CD4-positive, alpha-beta memory T cell (primary cell): ENCODE measurements at regions not wholly inside any gene's neighbourhood (a gene's known extent, or its start where the extent isn't known, plus 50 kb on each side); places are given as distances from the start of the nearest gene placed in this dataset.

Experiments used
- CTCF ChIA-PET: fragments of 350-600 bp; sonication (Branson Sonifier 250); formaldehyde crosslinking; loops from one replicate; lab custom pipeline; 2021; ENCODE audit warnings: inconsistent platforms; ENCODE audit not compliant: partially characterized antibody; lab: Charles Lee
- POLR2A ChIA-PET: fragments of 350-600 bp; sonication (Branson Sonifier 250); formaldehyde crosslinking; loops from one replicate; lab custom pipeline; 2021; ENCODE audit not compliant: partially characterized antibody; lab: Charles Lee
- DNase-seq, 5 donors: peaks; one replicate each; pipeline versions ENCODE4 v3.0.0 to v3.0.0-alpha.2; 2020 to 2022; ENCODE audit warnings: mixed read lengths in 1 of 5
- H3K27ac ChIP-seq: one replicate; pipeline ENCODE4 v1.7.0; 2013; ENCODE audit warnings: low read depth, low read length
- H3K27me3 ChIP-seq: 2 replicates; pipeline ENCODE4 v1.7.0; 2013; ENCODE audit warnings: mild to moderate bottlenecking, low read length, moderate library complexity; ENCODE audit not compliant: insufficient read depth
- H3K36me3 ChIP-seq: 2 replicates; pipeline ENCODE4 v1.7.0; 2013; ENCODE audit warnings: mild to moderate bottlenecking, low read length, moderate library complexity; ENCODE audit not compliant: insufficient read depth
- H3K4me1 ChIP-seq: 2 replicates; pipeline ENCODE4 v1.7.0; 2013; ENCODE audit warnings: mild to moderate bottlenecking, low read length, moderate library complexity; ENCODE audit not compliant: insufficient read depth
- H3K4me3 ChIP-seq, 2 donors: one replicate each; pipeline ENCODE4 v1.7.0; 2013; ENCODE audit warnings: low read length in 2 of 2, mild to moderate bottlenecking in 1 of 2
- H3K9me3 ChIP-seq, 2 donors: one replicate each; pipeline ENCODE4 v1.7.0; 2013; ENCODE audit warnings: low read length in 2 of 2, control low read depth in 1 of 2; ENCODE audit not compliant: control insufficient read depth in 1 of 2
- H3K27ac Mint-ChIP-seq, 7 donors: one replicate each; pipeline ENCODE4 v1.8.0; 2020 to 2021; ENCODE audit warnings: mixed read lengths in 7 of 7, mild to moderate bottlenecking in 6 of 7, inconsistent platforms in 3 of 7, moderate library complexity in 3 of 7
- H3K27me3 Mint-ChIP-seq, 2 donors: one replicate each; pipeline ENCODE4 v1.8.0; 2020 to 2021; ENCODE audit warnings: mixed read lengths in 2 of 2
- H3K36me3 Mint-ChIP-seq, 2 donors: one replicate each; pipeline ENCODE4 v1.8.0; 2020 to 2021; ENCODE audit warnings: mixed read lengths in 2 of 2, inconsistent platforms in 1 of 2, mild to moderate bottlenecking in 1 of 2
- H3K4me1 Mint-ChIP-seq, 4 donors: one replicate each; pipeline ENCODE4 v1.8.0; 2020 to 2021; ENCODE audit warnings: mixed read lengths in 4 of 4, mild to moderate bottlenecking in 1 of 4
- H3K4me3 Mint-ChIP-seq, 8 donors: one replicate each; pipeline ENCODE4 v1.8.0; 2020 to 2021; ENCODE audit warnings: mixed read lengths in 8 of 8, mild to moderate bottlenecking in 7 of 8, moderate library complexity in 6 of 8, inconsistent platforms in 3 of 8
- H3K9me3 Mint-ChIP-seq, 8 donors: one replicate each; pipeline ENCODE4 v1.8.0; 2020 to 2021; ENCODE audit warnings: mixed read lengths in 8 of 8, mild to moderate bottlenecking in 5 of 8, inconsistent platforms in 3 of 8, moderate library complexity in 1 of 8
- intact Hi-C: fragments of 100-400 bp; cut with micrococcal nuclease; formaldehyde crosslinking; loops from one replicate; pipeline ENCODE4 v1.15.1; 2023

- intact Hi-C loops: no loop called here
- no peaks in the 10 kb centered on the region for H3K36me3 Mint-ChIP-seq
- DNase-seq: no peak
- CTCF ChIA-PET: no interaction called here
- Histone ChIP-seq H3K36me3 (no peaks in the 10 kb centered on the region), H3K27me3 (no peaks in the 10 kb centered on the region), H3K4me1 (no peaks in the 10 kb centered on the region), H3K4me3 (no peak overlapping the region), H3K9me3 (no peaks in the 10 kb centered on the region), H3K27ac (no peak overlapping the region)
- POLR2A ChIA-PET: no interaction called here
- no peak overlapping the region for H3K4me3 Mint-ChIP-seq
- no peaks in the 10 kb centered on the region for H3K4me1 Mint-ChIP-seq
- peaks cover 0 to 4% (median 0%) of the 10 kb centered on the region in 8 donors for H3K9me3 Mint-ChIP-seq
- no peak overlapping the region for H3K27ac Mint-ChIP-seq
- H3K27me3 Mint-ChIP-seq: peaks cover 0 to 6% of the 10 kb centered on the region in 2 donors
Measured at GRCh38 chr5:130955041-130955440, 210.0 kb downstream of the HINT1 start.

- H3K4me1 ChIP-seq: no peaks in the 10 kb centered on the region
- H3K27me3 Mint-ChIP-seq: peaks cover 0 to 6% of the 10 kb centered on the region in 2 donors
- H3K36me3 ChIP-seq: no peaks in the 10 kb centered on the region
- no peak overlapping the region for H3K27ac ChIP-seq
- no peaks in the 10 kb centered on the region for H3K36me3 Mint-ChIP-seq
- POLR2A ChIA-PET: no interaction called here
- H3K27ac Mint-ChIP-seq: no peak overlapping the region
- CTCF ChIA-PET: no interaction called here
- no peak overlapping the region for H3K4me3 ChIP-seq
- no peak for DNase-seq
- intact Hi-C loops: no loop called here
- no peaks in the 10 kb centered on the region for H3K27me3 ChIP-seq
- peaks cover 0 to 4% (median 0%) of the 10 kb centered on the region in 8 donors for H3K9me3 Mint-ChIP-seq
- no peaks in the 10 kb centered on the region for H3K4me1 Mint-ChIP-seq
- H3K4me3 Mint-ChIP-seq: no peak overlapping the region
- H3K9me3 ChIP-seq: no peaks in the 10 kb centered on the region
Measured at GRCh38 chr5:130954336-130954735, 210.7 kb downstream of the HINT1 start.

DNA sequence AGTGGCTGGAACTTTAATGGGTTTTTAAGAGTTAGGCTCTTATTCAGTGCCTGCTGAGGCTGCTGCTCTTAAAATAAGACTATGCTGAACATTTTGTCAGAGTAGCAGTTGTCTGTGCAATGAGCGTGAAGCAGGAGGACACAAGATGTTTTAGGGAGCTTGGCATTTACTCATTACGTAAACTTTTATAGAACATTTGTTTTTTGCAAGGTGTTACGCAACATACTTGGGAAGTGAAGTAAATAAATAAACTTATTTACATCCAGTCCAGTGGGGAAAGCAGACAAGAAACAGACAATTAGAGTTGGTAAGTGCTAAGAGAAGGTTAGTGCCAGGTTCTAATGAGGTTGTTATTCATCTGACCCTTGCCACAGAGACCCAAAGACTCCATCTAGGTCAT, 226.0 kb downstream of the HINT1 start:
- H3K4me3 Mint-ChIP-seq: no peak overlapping the region
- no peaks in the 10 kb centered on the region for H3K36me3 Mint-ChIP-seq
- ChIA-PET POLR2A (no interaction called here), CTCF (no interaction called here)
- no peak overlapping the region for H3K27ac ChIP-seq
- H3K36me3 ChIP-seq: no peaks in the 10 kb centered on the region
- H3K4me1 ChIP-seq: no peaks in the 10 kb centered on the region
- intact Hi-C loops: no loop called here
- no peak overlapping the region for H3K27ac Mint-ChIP-seq
- no peaks in the 10 kb centered on the region for H3K27me3 ChIP-seq
- DNase-seq: no peak
- no peaks in the 10 kb centered on the region for H3K27me3 Mint-ChIP-seq
- H3K9me3 ChIP-seq: no peaks in the 10 kb centered on the region
- H3K4me1 Mint-ChIP-seq: peaks cover 0 to 3% (median 0%) of the 10 kb centered on the region in 4 donors
- H3K9me3 Mint-ChIP-seq: peaks cover 0 to 1% (median 0%) of the 10 kb centered on the region in 8 donors
- H3K4me3 ChIP-seq: no peak overlapping the region

DNA sequence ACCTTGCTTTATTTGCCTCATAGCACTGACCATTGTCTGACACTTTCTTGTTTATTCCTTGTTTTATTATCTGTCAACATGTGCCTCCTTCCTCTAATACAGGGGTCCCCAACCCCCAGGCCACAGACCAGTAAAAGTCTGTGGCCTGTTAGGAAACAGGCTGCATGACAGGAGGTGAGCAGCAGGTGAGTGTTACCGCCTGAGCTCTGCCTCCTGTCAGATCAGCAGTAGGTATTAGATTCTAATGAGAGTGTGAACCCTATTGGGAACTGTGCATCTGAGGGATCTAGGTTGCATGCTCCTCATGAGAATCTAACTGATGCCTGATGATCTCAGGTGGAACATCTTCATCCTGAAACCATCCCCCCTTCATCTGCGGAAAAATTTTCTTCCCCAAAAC, 228.0 kb downstream of the HINT1 start:
- peaks cover 0 to 3% (median 0%) of the 10 kb centered on the region in 4 donors for H3K4me1 Mint-ChIP-seq
- CTCF ChIA-PET: no interaction called here
- intact Hi-C loops: no loop called here
- H3K27ac Mint-ChIP-seq: no peak overlapping the region
- no peak overlapping the region for H3K27ac ChIP-seq
- no peaks in the 10 kb centered on the region for H3K4me1 ChIP-seq
- no peaks in the 10 kb centered on the region for H3K27me3 Mint-ChIP-seq
- H3K36me3 ChIP-seq: no peaks in the 10 kb centered on the region
- H3K4me3 ChIP-seq: no peak overlapping the region
- POLR2A ChIA-PET: no interaction called here
- no peak overlapping the region for H3K4me3 Mint-ChIP-seq
- no peaks in the 10 kb centered on the region for H3K36me3 Mint-ChIP-seq
- no peak for DNase-seq
- H3K9me3 Mint-ChIP-seq: peaks cover 0 to 7% (median 0%) of the 10 kb centered on the region in 8 donors
- H3K9me3 ChIP-seq: no peaks in the 10 kb centered on the region
- no peaks in the 10 kb centered on the region for H3K27me3 ChIP-seq

- ChIA-PET POLR2A (no interaction called here), CTCF (no interaction called here)
- H3K4me3 Mint-ChIP-seq: no peak overlapping the region
- H3K27ac Mint-ChIP-seq: no peak overlapping the region
- Histone ChIP-seq H3K27me3 (no peaks in the 10 kb centered on the region), H3K4me3 (no peak overlapping the region), H3K27ac (no peak overlapping the region), H3K9me3 (no peaks in the 10 kb centered on the region), H3K36me3 (no peaks in the 10 kb centered on the region), H3K4me1 (no peaks in the 10 kb centered on the region)
- peaks cover 0 to 10% (median 0%) of the 10 kb centered on the region in 8 donors for H3K9me3 Mint-ChIP-seq
- DNase-seq: no peak
- H3K36me3 Mint-ChIP-seq: no peaks in the 10 kb centered on the region
- peaks cover 5 to 9% of the 10 kb centered on the region in 2 donors for H3K27me3 Mint-ChIP-seq
- intact Hi-C loops: no loop called here
- no peaks in the 10 kb centered on the region for H3K4me1 Mint-ChIP-seq
Measured at GRCh38 chr5:130923543-130924124, 241.4 kb downstream of the HINT1 start.

DNA sequence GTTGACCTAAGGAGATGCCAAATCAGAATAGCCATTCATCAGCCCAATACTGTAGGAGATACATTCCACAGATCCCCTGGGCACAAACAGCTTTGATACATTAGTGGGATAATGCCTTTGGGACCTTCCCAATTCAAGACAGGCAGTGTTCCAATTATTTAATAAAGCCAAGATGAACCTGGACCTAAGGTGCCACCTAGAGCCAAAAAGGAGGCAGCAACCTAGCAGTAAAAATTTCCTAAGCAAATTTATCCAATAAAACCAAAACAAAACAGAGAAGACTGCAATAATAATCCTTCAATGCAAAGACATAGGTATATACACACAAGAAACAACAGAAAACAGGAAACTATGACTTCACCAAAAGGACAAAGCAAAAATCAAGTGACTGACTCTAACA, 253.0 kb downstream of the HINT1 start:
- no peaks in the 10 kb centered on the region for H3K36me3 ChIP-seq
- H3K4me3 ChIP-seq: no peak overlapping the region
- POLR2A ChIA-PET: no interaction called here
- H3K27me3 ChIP-seq: no peaks in the 10 kb centered on the region
- CTCF ChIA-PET: no interaction called here
- Mint-ChIP-seq H3K4me1 (no peaks in the 10 kb centered on the region), H3K4me3 (no peak overlapping the region), H3K27me3 (peaks cover 0 to 6% of the 10 kb centered on the region in 2 donors), H3K9me3 (peaks cover 0 to 25% (median 14%) of the 10 kb centered on the region in 8 donors), H3K27ac (no peak overlapping the region), H3K36me3 (peaks cover under 1 to 2% of the 10 kb centered on the region in 2 donors)
- intact Hi-C loops: no loop called here
- H3K27ac ChIP-seq: no peak overlapping the region
- H3K9me3 ChIP-seq: no peaks in the 10 kb centered on the region
- no peak for DNase-seq
- no peaks in the 10 kb centered on the region for H3K4me1 ChIP-seq

- Histone ChIP-seq H3K27ac (no peak overlapping the region), H3K27me3 (no peaks in the 10 kb centered on the region), H3K4me3 (no peak overlapping the region), H3K9me3 (no peaks in the 10 kb centered on the region), H3K4me1 (no peaks in the 10 kb centered on the region), H3K36me3 (no peaks in the 10 kb centered on the region)
- CTCF ChIA-PET: no interaction called here
- Mint-ChIP-seq H3K27me3 (peaks cover 4% of the 10 kb centered on the region in 2 donors), H3K36me3 (peaks cover 0 to 2% of the 10 kb centered on the region in 2 donors), H3K4me1 (no peaks in the 10 kb centered on the region), H3K4me3 (no peak overlapping the region), H3K9me3 (peaks cover 0 to 31% (median 11%) of the 10 kb centered on the region in 8 donors), H3K27ac (no peak overlapping the region)
- POLR2A ChIA-PET: no interaction called here
- DNase-seq: no peak
- intact Hi-C loops: no loop called here
Measured at GRCh38 chr5:130908186-130908585, 256.9 kb downstream of the HINT1 start.
